MCF 10A (cell line): ENCODE measurements at regions not wholly inside any gene's neighbourhood (a gene's known extent, or its start where the extent isn't known, plus 50 kb on each side); places are given as distances from the start of the nearest gene placed in this dataset.
"Not testable (repeated sequence)": the region's sequence is repeated elsewhere in the genome, so short reads cannot be mapped to it uniquely, and the experiment has no call there.

Source experiments
- BruUV-seq: library from RNA; stranded (reverse); fragments of 400-500 nt; replicated peaks from 2 replicates; lab custom pipeline; 2021; lab: Mats Ljungman, UMichigan
- CTCF ChIA-PET: fragments of 300-600 bp; sonication (Branson Sonifier 250); formaldehyde crosslinking; extraction: SDS; loops from one replicate; lab custom pipeline; 2021; ENCODE audit warnings: antibody characterized with exemption, inconsistent platforms; lab: Yijun Ruan, JAX
- POLR2A ChIA-PET: fragments of 300-600, 350-650 bp; sonication (Branson Sonifier 250); formaldehyde crosslinking; extraction: SDS; loops from one replicate; lab custom pipeline; 2020; ENCODE audit warnings: antibody characterized with exemption, inconsistent platforms; lab: Yijun Ruan, JAX
- DNase-seq: peaks from one replicate; pipeline ENCODE4 v3.0.0-alpha.2; 2018; ENCODE audit not compliant: unreplicated experiment
- H3K27ac Mint-ChIP-seq: one replicate; pipeline ENCODE4 v1.8.0; 2022; ENCODE audit warnings: mild to moderate bottlenecking, low read depth, mixed read lengths; ENCODE audit not compliant: unreplicated experiment
- H3K27me3 Mint-ChIP-seq: one replicate; pipeline ENCODE4 v1.8.0; 2022; ENCODE audit warnings: mixed read lengths; ENCODE audit not compliant: insufficient read depth, unreplicated experiment
- H3K36me3 Mint-ChIP-seq: one replicate; pipeline ENCODE4 v1.8.0; 2022; ENCODE audit warnings: mild to moderate bottlenecking, moderate library complexity, mixed read lengths; ENCODE audit not compliant: insufficient read depth, unreplicated experiment
- H3K4me1 Mint-ChIP-seq: one replicate; pipeline ENCODE4 v1.8.0; 2022; ENCODE audit warnings: mixed read lengths; ENCODE audit not compliant: insufficient read depth, unreplicated experiment
- H3K4me3 Mint-ChIP-seq: one replicate; pipeline ENCODE4 v1.8.0; 2022; ENCODE audit warnings: mild to moderate bottlenecking, moderate library complexity, mixed read lengths; ENCODE audit not compliant: unreplicated experiment
- H3K9me3 Mint-ChIP-seq: one replicate; pipeline ENCODE4 v1.8.0; 2022; ENCODE audit warnings: mixed read lengths; ENCODE audit not compliant: unreplicated experiment
- intact Hi-C: fragments of 100-400 bp; cut with micrococcal nuclease; formaldehyde crosslinking; loops from 2 replicates; pipeline ENCODE4 v1.14.1; 2022
- TF ChIP-seq, protein P1 (sequence below): fragments of 200-600 bp; IDR thresholded peaks from one replicate; pipeline ENCODE4 v1.8.0; 2022; ENCODE audit warnings: antibody characterized with exemption, mild to moderate bottlenecking; ENCODE audit not compliant: unreplicated experiment

DNA sequence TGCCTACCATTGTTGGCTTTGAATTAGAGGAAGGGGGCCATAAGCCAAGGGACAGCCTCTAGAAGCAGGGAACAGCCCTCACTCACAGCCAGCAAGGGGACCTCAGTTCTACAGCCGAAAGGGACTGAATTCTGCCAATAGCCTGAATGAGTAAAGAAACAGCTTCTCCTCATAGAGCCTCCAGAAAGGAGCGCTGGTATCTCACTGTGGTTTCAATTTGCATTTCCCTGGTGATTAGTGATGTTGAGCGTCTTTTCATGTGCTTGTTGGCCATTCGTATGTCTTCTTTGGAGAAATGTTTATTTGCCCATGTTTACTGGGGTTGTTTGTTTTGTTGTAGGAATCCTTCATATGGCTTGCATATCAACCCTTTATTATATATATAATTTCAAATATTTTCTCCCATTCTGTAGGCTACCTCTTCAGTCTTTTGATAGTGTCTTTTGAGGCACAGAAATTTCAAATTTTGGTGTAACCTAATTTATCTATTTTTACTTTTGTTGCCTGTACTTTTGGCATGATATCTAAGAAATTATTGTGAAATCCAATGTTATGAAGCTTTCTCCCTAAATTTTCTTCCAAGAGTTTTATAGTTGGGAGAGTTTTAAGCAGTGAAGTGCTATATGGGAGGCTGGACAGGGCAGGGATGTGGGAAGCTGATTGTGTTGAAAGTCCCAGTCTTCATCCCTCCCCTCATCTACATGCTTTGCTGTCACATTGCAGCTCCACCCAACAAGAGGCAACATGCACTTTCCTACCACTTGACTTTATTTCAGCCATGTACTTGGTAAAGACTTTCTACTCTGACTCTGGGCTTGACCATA is 57.1 kb upstream of the GPCPD1 start:
- no peaks in the 10 kb centered on the region for H3K9me3 Mint-ChIP-seq
- TF ChIP-seq, protein P1, sequence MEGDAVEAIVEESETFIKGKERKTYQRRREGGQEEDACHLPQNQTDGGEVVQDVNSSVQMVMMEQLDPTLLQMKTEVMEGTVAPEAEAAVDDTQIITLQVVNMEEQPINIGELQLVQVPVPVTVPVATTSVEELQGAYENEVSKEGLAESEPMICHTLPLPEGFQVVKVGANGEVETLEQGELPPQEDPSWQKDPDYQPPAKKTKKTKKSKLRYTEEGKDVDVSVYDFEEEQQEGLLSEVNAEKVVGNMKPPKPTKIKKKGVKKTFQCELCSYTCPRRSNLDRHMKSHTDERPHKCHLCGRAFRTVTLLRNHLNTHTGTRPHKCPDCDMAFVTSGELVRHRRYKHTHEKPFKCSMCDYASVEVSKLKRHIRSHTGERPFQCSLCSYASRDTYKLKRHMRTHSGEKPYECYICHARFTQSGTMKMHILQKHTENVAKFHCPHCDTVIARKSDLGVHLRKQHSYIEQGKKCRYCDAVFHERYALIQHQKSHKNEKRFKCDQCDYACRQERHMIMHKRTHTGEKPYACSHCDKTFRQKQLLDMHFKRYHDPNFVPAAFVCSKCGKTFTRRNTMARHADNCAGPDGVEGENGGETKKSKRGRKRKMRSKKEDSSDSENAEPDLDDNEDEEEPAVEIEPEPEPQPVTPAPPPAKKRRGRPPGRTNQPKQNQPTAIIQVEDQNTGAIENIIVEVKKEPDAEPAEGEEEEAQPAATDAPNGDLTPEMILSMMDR: no peak
- POLR2A ChIA-PET: interaction anchor here (0.6 to 6.2 kb wide), 28 partner anchors 11 to 381 kb away, joined by 3 to 163 read pairs (median 4); partner anchors contain the start of gene SHLD1
- no peak for DNase-seq
- CTCF ChIA-PET: interaction anchor here (0.5 to 1.8 kb wide), 7 partner anchors 9 to 671 kb away, joined by 3 to 6 read pairs (median 4); no protein-coding TSS in a partner anchor
- H3K36me3 Mint-ChIP-seq: peaks cover 6% of the 10 kb centered on the region
- H3K27ac Mint-ChIP-seq: peak overlapping the region; percentile 1
- peaks cover 12% of the 10 kb centered on the region for H3K4me1 Mint-ChIP-seq
- H3K27me3 Mint-ChIP-seq: no peaks in the 10 kb centered on the region
- intact Hi-C loops: no loop called here
- H3K4me3 Mint-ChIP-seq: no peak overlapping the region
- BruUV-seq: no TSS peak

DNA sequence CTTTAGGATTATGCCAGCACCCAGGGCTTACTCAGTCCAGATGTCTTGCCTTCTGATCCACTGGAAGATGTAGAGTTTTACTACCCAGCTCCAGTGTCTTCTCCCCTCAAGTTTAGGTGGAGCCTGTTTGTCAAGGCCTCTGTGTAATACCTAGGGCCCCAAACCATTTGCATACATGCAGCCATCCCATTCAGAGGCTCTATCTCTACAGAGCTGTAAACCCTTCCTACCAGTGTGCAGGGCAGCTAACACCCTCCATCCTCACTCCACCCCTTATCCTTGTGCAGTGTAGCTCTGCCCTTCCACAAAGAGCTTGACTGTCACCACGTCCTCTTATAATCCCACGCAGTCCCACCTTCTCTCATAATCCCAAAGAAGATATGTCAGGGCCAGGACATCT is 54.6 kb upstream of the GPCPD1 start:
- CTCF ChIA-PET: interaction anchor here (0.5 to 1.4 kb wide), 3 partner anchors 18 to 268 kb away, joined by 3 to 7 read pairs (median 5); no protein-coding TSS in a partner anchor
- H3K9me3 Mint-ChIP-seq: no peaks in the 10 kb centered on the region
- POLR2A ChIA-PET: interaction anchor here (0.6 to 1.0 kb wide), 3 partner anchors 9 to 143 kb away, joined by 3 read pairs; no protein-coding TSS in a partner anchor
- H3K36me3 Mint-ChIP-seq: peaks cover 6% of the 10 kb centered on the region
- H3K27ac Mint-ChIP-seq: no peak overlapping the region
- H3K4me3 Mint-ChIP-seq: no peak overlapping the region
- peaks cover 14% of the 10 kb centered on the region for H3K4me1 Mint-ChIP-seq
- H3K27me3 Mint-ChIP-seq: no peaks in the 10 kb centered on the region
- DNase-seq: no peak
- no TSS peak for BruUV-seq
- TF ChIP-seq, protein P1: no peak
- intact Hi-C loops: no loop called here

GRCh38 chr20:5663396-5663795 is 52.6 kb upstream of the GPCPD1 start:
- H3K36me3 Mint-ChIP-seq: no peaks in the 10 kb centered on the region
- H3K4me3 Mint-ChIP-seq: no peak overlapping the region
- ChIA-PET POLR2A (interaction anchor here (0.7 kb wide), 1 partner anchor 988 kb away, joined by 4 read pairs; no protein-coding TSS in a partner anchor), CTCF (interaction anchor here (1.3 to 1.9 kb wide), 2 partner anchors 18 to 51 kb away, joined by 4 read pairs; no protein-coding TSS in a partner anchor)
- H3K27me3 Mint-ChIP-seq: no peaks in the 10 kb centered on the region
- peaks cover 17% of the 10 kb centered on the region for H3K4me1 Mint-ChIP-seq
- TF ChIP-seq, protein P1: no peak
- BruUV-seq: no TSS peak
- intact Hi-C loops: no loop called here
- H3K27ac Mint-ChIP-seq: no peak overlapping the region
- no peaks in the 10 kb centered on the region for H3K9me3 Mint-ChIP-seq
- no peak for DNase-seq

DNA sequence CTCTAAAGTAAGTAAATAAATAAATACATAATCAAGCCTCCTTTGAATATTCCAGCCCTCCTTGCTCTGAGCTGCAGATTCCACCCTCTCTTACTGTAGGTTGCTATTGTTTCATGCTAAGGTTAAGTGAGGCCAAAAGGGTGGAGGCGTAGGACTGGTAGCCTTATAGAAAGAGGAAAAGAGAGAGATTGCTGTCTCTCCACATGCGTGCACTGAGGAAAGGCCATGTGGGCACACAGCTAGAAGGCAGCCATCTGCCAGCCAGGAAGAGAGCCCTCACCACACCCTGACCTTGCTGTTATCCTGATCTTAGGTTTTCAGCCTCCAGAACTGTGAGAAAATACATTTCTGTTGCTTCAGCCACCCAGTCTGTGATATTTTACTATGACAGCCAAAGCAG is 52.0 kb upstream of the GPCPD1 start:
- intact Hi-C loops: no loop called here
- Mint-ChIP-seq H3K4me1 (peaks cover 13% of the 10 kb centered on the region), H3K9me3 (no peaks in the 10 kb centered on the region), H3K27me3 (no peaks in the 10 kb centered on the region), H3K4me3 (no peak overlapping the region), H3K27ac (no peak overlapping the region), H3K36me3 (no peaks in the 10 kb centered on the region)
- BruUV-seq: no TSS peak
- ChIA-PET CTCF (interaction anchor here (0.8 to 1.9 kb wide), 3 partner anchors 19 to 122 kb away, joined by 3 to 4 read pairs (median 4); no protein-coding TSS in a partner anchor), POLR2A (no interaction called here)
- TF ChIP-seq, protein P1: no peak
- no peak for DNase-seq

- CTCF ChIA-PET: interaction anchor here (0.6 to 3.8 kb wide), 2 partner anchors 10 to 127 kb away, joined by 3 to 20 read pairs; no protein-coding TSS in a partner anchor
- peaks cover 24% of the 10 kb centered on the region for H3K4me1 Mint-ChIP-seq
- H3K27ac Mint-ChIP-seq, H3K27me3 Mint-ChIP-seq, intact Hi-C loops, BruUV-seq, H3K36me3 Mint-ChIP-seq, DNase-seq, H3K9me3 Mint-ChIP-seq, H3K4me3 Mint-ChIP-seq: not testable (repeated sequence)
- POLR2A ChIA-PET: interaction anchor here (0.5 to 8.4 kb wide), 3 partner anchors 8 to 18 kb away, joined by 3 to 163 read pairs (median 7); no protein-coding TSS in a partner anchor
Measured at GRCh38 chr20:5660756-5661155, 50.0 kb upstream of the GPCPD1 start.
